PC-9 (cell line): ENCODE measurements at regions not wholly inside any gene's neighbourhood (a gene's known extent, or its start where the extent isn't known, plus 50 kb on each side); places are given as distances from the start of the nearest gene placed in this dataset.

Experiments used
- CTCF ChIP-seq: fragments of 200-600 bp; sonication (generic); conservative IDR thresholded peaks from 2 replicates; pipeline ENCODE4 v1.6.1; 2017; ENCODE audit warnings: mixed run types, antibody characterized with exemption, mild to moderate bottlenecking, moderate library complexity
- EZH2 ChIP-seq: fragments of 200-600 bp; sonication (generic); IDR thresholded peaks from 2 replicates; pipeline ENCODE4 v1.8.0; 2017; ENCODE audit warnings: antibody characterized with exemption, low read depth

DNA sequence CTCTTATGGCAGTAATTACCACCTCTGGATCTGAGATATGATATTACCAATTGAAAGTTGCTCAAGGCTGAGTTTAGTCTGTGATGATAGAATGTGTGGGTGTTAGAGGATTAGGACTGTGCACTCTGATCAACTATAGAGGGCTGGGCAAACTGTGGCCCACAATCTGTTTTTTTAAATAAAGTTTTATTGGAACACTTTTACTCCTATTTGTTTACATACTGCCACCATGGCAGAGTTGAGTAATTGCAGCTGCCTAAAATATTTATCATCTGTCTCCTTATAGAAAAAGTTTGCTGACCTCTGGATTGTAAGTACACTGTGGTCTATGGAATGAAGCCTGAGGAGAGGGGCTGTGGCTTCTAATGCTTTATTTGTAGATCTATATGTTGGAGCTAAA is 71.5 kb upstream of the N4BP1 start:
- TF ChIP-seq CTCF (no peak; the same call in 1 of the 2 replicates), EZH2 (no peak)
